HL-60 (cell line): ENCODE measurements at regions not wholly inside any gene's neighbourhood (a gene's known extent, or its start where the extent isn't known, plus 50 kb on each side); places are given as distances from the start of the nearest gene placed in this dataset.

Experiments
- DNase-seq, 2 experiments: peaks; one replicate each; pipeline ENCODE4 v3.0.0-alpha.2; 2010 to 2020; ENCODE audit warnings: low read depth in 1 of 2, low spot score in 1 of 2
- H3K27ac ChIP-seq: fragments of 250-450 bp; sonication (Bioruptor Pico); replicated peaks from 2 replicates; pipeline ENCODE4 v1.5.1; 2020; ENCODE audit warnings: mild to moderate bottlenecking, moderate library complexity
- H3K27me3 ChIP-seq: fragments of 250-450 bp; sonication (Bioruptor Pico); 2 replicates; pipeline ENCODE4 v1.5.1; 2021; ENCODE audit warnings: mild to moderate bottlenecking, moderate library complexity; ENCODE audit not compliant: insufficient read depth, poor library complexity, severe bottlenecking
- H3K4me3 ChIP-seq: replicated peaks from 2 replicates; pipeline ENCODE4 v1.5.1; 2011; ENCODE audit warnings: mild to moderate bottlenecking, control low read depth, low read length; ENCODE audit not compliant: insufficient read depth
- CTCF ChIP-seq: IDR thresholded peaks from one replicate; pipeline ENCODE4 v1.5.1; 2011; ENCODE audit warnings: low read length, control low read depth, inconsistent platforms; ENCODE audit not compliant: insufficient read depth
- GABPA ChIP-seq: IDR thresholded peaks from 2 replicates; pipeline ENCODE4 v1.6.1; 2012; ENCODE audit warnings: low read depth
- POLR2AphosphoS5 ChIP-seq: IDR thresholded peaks from 2 replicates; pipeline ENCODE4 v1.6.1; 2012; ENCODE audit warnings: low read depth
- REST ChIP-seq: IDR thresholded peaks from 2 replicates; pipeline ENCODE4 v1.6.1; 2012; ENCODE audit warnings: low read depth; ENCODE audit not compliant: insufficient replicate concordance
- SPI1 ChIP-seq: IDR thresholded peaks from 2 replicates; pipeline ENCODE4 v1.6.1; 2012; ENCODE audit warnings: low read depth, mild to moderate bottlenecking, borderline replicate concordance

DNA sequence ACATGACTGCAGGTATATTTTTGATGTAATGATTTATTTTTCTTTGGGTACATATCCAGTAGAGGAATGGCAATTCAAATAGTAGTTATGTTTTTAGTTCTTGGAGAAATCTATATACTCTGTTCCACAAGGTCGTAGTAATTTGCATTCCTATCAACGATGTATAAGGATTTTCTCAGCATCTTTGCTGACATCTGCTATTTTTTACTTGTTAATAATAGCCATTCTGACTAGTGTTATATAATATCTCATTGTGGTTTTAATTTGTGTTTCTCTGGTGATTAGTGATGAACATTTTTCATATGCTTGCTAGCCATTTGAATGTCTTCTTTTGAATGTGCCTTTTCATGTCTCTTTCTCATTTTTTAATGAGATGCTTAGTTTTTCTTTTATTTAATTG lies 292.1 kb upstream of the RGS18 start:
- H3K27ac ChIP-seq = no peak overlapping the region
- TF ChIP-seq GABPA = no peak
- no peak for TF ChIP-seq POLR2AphosphoS5
- TF ChIP-seq SPI1 = no peak
- no peak for TF ChIP-seq CTCF
- no peak for TF ChIP-seq REST
- no peak overlapping the region for H3K4me3 ChIP-seq
- DNase-seq = no peak
- peaks cover 3% of the 10 kb centered on the region for H3K27me3 ChIP-seq

DNA sequence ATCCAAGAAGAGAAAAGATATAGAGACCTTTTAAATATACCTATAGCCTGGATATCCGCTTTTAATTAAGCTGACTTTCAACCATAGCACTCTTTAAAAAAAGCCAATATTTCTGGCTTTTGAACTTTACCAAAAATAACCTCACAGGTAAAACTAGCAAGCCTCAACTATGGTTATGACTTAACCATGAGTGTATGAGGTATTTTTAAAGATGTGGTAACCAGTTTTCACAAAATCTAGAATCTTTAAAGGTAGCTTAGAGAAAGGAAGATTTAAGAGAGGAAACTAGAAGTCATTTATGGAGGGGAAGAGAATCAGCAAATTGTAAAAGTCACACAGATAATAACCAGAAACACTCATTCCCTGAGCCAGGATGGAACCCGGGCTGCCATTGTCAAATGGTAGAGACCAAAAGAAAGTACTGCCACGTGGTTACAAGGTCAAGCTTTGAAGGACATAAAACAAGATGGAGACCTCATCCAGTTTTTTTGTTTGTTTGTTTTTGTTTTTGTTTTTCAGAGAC lies 288.4 kb upstream of the RGS18 start:
- TF ChIP-seq GABPA (no peak), REST (no peak), SPI1 (no peak), CTCF (no peak), POLR2AphosphoS5 (no peak)
- no peak for DNase-seq
- Histone ChIP-seq H3K4me3 (no peak overlapping the region), H3K27ac (no peak overlapping the region), H3K27me3 (peaks cover 3% of the 10 kb centered on the region)

DNA sequence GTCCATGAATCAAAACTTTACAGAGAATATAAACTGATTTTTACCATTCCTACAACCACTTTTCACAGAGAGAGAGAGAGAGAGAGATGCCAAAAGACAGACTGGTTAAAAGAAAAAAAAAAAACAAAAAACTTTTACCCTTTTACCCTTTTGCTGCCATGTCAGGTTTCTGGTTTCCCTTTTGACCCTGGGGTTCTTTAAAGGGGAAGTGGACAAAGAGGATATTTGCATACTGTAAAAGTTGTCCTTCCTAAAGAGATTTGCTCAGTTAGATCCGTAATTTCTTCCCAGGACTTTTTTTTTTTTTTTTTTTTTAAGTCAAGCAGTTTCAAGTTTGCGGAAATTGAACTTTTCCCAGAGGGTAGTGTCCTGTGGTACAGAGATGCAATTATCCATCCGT lies 287.8 kb upstream of the RGS18 start:
- Histone ChIP-seq H3K27ac (no peak overlapping the region), H3K4me3 (no peak overlapping the region), H3K27me3 (peaks cover 3% of the 10 kb centered on the region)
- DNase-seq = no peak
- TF ChIP-seq GABPA = no peak
- peak; percentile 53 for TF ChIP-seq SPI1

DNA sequence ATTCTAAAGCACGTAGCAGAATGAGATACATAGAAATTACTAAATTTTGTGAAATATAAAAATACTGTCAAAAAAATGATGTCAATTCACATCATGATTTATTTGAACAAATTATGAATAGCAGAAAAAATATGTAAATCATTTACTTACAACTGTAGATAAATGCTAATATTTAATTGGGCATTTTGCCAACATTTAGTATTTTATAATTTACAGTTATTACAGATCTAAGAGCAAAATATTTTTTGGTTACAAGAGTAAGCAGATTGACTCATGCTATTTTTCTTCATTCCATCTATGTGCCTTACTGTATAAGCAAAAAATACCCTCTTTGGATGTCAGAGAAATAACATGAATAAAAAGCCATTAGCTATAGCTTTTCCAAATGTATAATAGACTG lies 282.3 kb upstream of the RGS18 start:
- Histone ChIP-seq H3K27me3 (no peaks in the 10 kb centered on the region), H3K27ac (no peak overlapping the region), H3K4me3 (no peak overlapping the region)
- DNase-seq = no peak
- no peak for TF ChIP-seq CTCF
- no peak for TF ChIP-seq SPI1
- TF ChIP-seq GABPA = no peak
- TF ChIP-seq POLR2AphosphoS5 = no peak
- no peak for TF ChIP-seq REST
